ENCODE measurements at regions not wholly inside any gene's neighbourhood (a gene's known extent, or its start where the extent isn't known, plus 50 kb on each side); places are given as distances from the start of the nearest gene placed in this dataset.
A peak's percentile ranks its signal among the peaks of the same experiment; 100 is the strongest.

DNA sequence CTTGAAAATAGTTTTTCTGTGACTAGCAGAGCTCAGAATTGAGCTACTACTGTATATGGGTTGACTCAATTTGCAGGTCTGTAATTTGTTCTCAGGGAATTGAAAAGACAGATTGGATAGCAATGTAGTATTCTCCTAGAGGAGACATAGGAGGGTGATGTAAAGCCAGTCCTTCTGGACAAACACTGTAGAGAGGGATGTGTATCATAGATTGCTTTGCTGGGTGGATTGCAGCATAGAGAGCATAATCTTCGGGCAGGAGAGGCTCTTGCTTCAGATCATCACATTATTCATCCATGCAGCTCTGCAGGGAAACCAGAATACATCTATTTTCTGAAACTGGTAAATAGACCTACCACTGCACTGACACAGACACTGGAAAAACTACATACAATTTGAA is 1110.5 kb downstream of the RAPGEF2 start:
- TF ChIP-seq, protein P1, sequence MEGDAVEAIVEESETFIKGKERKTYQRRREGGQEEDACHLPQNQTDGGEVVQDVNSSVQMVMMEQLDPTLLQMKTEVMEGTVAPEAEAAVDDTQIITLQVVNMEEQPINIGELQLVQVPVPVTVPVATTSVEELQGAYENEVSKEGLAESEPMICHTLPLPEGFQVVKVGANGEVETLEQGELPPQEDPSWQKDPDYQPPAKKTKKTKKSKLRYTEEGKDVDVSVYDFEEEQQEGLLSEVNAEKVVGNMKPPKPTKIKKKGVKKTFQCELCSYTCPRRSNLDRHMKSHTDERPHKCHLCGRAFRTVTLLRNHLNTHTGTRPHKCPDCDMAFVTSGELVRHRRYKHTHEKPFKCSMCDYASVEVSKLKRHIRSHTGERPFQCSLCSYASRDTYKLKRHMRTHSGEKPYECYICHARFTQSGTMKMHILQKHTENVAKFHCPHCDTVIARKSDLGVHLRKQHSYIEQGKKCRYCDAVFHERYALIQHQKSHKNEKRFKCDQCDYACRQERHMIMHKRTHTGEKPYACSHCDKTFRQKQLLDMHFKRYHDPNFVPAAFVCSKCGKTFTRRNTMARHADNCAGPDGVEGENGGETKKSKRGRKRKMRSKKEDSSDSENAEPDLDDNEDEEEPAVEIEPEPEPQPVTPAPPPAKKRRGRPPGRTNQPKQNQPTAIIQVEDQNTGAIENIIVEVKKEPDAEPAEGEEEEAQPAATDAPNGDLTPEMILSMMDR (conservative IDR thresholded peaks at IDR 0.05; ENCODE audit: control insufficient read depth, insufficient read depth, low read depth, low read length) = no peak

DNA sequence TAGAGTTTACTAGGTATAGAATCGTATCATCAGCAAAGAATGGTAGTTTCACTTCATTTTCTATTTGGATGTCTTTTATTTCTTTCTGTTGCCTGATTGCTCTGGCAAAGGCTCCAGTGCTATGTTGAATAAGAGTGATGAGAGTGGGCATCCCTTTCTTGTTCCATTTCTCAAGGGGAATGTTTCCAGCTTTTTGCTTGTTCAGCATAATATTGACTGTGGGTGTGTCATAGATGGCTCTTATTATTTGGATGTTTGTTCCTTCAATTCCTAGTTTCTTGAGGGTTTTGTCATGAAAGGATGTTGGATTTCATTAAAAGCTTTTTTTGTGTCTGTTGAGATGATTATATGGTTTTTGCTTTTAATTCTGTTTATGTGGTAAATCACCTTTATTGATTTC is 1114.5 kb downstream of the RAPGEF2 start:
- no peak for DNase-seq (ENCODE audit: low read depth)
- TF ChIP-seq, protein P1 (conservative IDR thresholded peaks at IDR 0.05; ENCODE audit: control insufficient read depth, insufficient read depth, low read depth, low read length) = no peak
- H3K4me3 ChIP-seq (ENCODE audit: control insufficient read depth, low read depth, low read length) = no peak overlapping the region

More for the DNA sequence above, 1110.5 kb downstream of the RAPGEF2 start:
- no peak overlapping the region for H3K4me3 ChIP-seq (ENCODE audit: control insufficient read depth, low read depth, low read length)
- no peak for DNase-seq (ENCODE audit: low read depth)

DNA sequence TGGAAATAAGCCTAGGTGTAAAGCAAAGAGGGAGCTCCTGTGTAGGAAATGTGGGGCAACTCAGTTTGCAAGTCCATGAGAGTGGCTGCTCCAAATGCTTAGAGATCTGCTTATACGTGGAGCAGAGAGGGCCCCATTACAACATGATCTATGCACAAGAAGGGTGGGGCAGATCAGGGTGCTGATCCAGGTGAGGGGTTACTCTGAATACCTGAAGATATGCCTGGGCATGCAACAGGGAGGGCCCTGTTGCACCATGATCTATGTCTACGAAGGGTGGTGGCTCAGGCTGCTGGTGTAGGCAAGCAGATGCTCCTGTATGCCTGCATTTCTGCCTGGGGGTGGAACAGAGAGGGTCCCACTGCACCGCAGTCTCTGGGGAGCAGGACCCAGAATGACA is 1121.2 kb downstream of the RAPGEF2 start:
- TF ChIP-seq, protein P1 (conservative IDR thresholded peaks at IDR 0.05; ENCODE audit: control insufficient read depth, insufficient read depth, low read depth, low read length) = no peak
- DNase-seq (ENCODE audit: low read depth) = no peak
- no peak overlapping the region for H3K4me3 ChIP-seq (ENCODE audit: control insufficient read depth, low read depth, low read length)

DNA sequence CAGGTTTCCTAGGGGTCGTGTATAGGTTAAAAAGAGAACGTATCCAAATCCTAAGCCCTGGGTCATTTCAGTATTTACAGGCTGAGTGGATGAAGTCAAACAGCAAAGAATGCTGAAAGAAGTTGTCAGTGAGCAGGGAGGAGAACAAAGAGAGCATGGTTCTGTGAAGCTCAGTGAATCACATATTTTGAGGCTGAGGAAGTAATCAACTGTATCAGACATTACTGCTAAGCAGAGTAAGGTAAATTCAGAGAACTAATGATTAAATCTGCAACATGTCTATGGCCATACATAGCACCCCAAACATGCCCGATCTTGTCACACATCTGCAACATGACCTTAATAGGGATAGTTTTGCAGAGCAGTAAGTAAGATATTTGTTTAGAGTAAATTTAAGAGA is 1130.3 kb downstream of the RAPGEF2 start:
- DNase-seq (ENCODE audit: low read depth) = no peak
- TF ChIP-seq, protein P1 (conservative IDR thresholded peaks at IDR 0.05; ENCODE audit: control insufficient read depth, insufficient read depth, low read depth, low read length) = no peak
- H3K4me3 ChIP-seq (ENCODE audit: control insufficient read depth, low read depth, low read length) = no peak overlapping the region

DNA sequence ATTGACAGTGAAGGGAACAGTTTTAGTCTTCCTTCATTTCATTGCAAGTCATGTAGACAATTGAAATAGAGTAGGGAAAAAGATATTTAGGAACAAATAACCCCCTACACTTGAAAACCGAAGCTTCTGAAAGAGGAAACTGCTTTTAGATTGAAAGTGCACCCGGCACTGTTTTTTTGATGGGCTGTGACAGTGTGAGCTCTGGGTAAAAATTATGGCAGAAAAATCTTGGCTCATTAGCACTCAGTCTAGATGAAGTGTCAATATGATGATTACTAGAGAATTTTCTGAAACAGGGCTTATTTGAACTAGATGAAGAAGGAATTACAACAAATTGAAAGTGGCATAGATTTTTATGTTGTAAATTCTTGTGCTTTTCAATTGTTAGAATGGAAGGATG is 1132.4 kb downstream of the RAPGEF2 start:
- H3K4me3 ChIP-seq (ENCODE audit: control insufficient read depth, low read depth, low read length) = no peak overlapping the region
- TF ChIP-seq, protein P1 (conservative IDR thresholded peaks at IDR 0.05; ENCODE audit: control insufficient read depth, insufficient read depth, low read depth, low read length) = no peak
- DNase-seq (ENCODE audit: low read depth) = no peak

DNA sequence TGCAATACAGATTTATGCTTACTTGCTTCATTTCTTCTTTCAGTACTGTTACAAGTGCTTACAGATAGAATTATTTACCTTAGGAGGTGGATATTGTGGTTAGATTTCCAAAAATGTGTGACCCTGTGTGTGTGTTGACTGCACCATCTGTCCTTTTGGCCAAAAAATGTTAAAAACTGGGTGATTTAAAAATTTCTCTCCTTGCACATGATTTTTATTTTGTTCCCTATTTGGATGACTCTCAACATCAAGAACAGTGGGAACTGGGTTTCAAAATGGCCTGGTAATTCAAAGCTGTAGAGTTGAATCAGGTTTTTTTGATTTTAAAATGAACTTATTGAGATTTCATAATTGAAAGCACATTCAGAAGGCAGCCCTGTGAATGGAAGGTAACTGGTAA is 1132.9 kb downstream of the RAPGEF2 start:
- no peak overlapping the region for H3K4me3 ChIP-seq (ENCODE audit: control insufficient read depth, low read depth, low read length)
- no peak for DNase-seq (ENCODE audit: low read depth)
- TF ChIP-seq, protein P1 (conservative IDR thresholded peaks at IDR 0.05; ENCODE audit: control insufficient read depth, insufficient read depth, low read depth, low read length) = no peak

DNA sequence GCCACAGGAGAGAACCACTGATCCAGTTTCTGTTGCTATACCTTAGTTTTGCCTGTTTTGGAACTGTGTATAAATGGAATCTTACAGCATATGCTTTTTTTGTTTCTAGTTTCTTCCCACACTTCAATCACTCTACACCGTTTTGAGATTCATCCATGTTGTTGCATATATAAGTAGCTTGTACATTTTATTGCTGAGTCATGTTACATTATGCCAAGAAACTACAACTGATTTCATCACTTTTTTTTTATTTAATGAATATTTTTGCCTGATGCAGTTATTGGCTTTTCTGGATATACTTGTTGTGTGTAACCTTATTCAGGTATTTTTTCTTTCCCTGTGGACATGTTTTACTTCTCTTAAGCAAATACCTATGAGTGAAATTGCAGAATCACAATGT is 1135.9 kb downstream of the RAPGEF2 start:
- no peak overlapping the region for H3K4me3 ChIP-seq (ENCODE audit: control insufficient read depth, low read depth, low read length)
- TF ChIP-seq, protein P1 (conservative IDR thresholded peaks at IDR 0.05; ENCODE audit: control insufficient read depth, insufficient read depth, low read depth, low read length) = no peak
- peak; percentile 4 for DNase-seq (ENCODE audit: low read depth)

Data from fibroblast of mammary gland (primary cell).